ENCODE measurements at regions not wholly inside any gene's neighbourhood (a gene's known extent, or its start where the extent isn't known, plus 50 kb on each side); places are given as distances from the start of the nearest gene placed in this dataset.

DNA sequence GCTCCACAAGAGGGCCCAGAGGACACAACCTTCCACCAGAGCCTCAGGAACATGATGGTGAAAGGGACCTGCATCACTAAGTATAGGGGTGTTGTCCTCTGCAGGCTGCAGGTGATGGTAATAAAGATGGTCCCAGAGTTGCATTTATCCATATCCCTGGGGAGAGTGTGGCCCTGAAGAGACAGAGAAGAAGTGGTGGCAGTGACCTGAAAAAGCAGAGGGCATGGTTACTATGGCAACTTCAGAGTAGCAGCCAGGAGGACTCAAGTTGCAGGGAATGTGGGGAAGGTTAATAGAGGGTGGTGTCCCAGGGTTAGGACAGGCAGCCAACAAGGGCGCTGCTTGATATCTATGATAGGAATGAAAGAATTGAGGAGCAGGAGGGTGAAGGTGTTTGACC is 57.1 kb downstream of the HLA-A start:
- Histone ChIP-seq H3K4me1 (ENCODE audit: control insufficient read depth in 1 of 2, insufficient read depth in 2 of 2, low read length in 2 of 2) (no peaks in the 10 kb centered on the region), H3K79me2 (ENCODE audit: control insufficient read depth, insufficient read depth, low read length, poor library complexity) (no peaks in the 10 kb centered on the region), H3K14ac (ENCODE audit: low read length) (no peak overlapping the region), H2AFZ (ENCODE audit: insufficient read depth, low read length, poor library complexity) (no peak overlapping the region), H4K12ac (ENCODE audit: low read depth, low read length) (no peak overlapping the region), H2BK120ac (ENCODE audit: insufficient read depth, low read length, poor library complexity) (no peak overlapping the region), H3K18ac (ENCODE audit: low read length) (no peak overlapping the region), H4K91ac (ENCODE audit: low read depth, low read length) (no peak overlapping the region), H2BK12ac (ENCODE audit: low read length) (no peak overlapping the region), H3K27ac (ENCODE audit: low read depth, low read length) (no peak overlapping the region), H3K79me1 (ENCODE audit: low read length) (no peaks in the 10 kb centered on the region), H3K27me3 (ENCODE audit: insufficient read depth, low read length) (no peaks in the 10 kb centered on the region), H3K4me2 (ENCODE audit: low read length) (no peak overlapping the region), H3K4me3 (ENCODE audit: low read depth, low read length) (no peak overlapping the region), H4K8ac (ENCODE audit: low read depth, low read length) (no peak overlapping the region), H3K9me3 (ENCODE audit: insufficient read depth, low read depth, low read length) (peaks cover 2% of the 10 kb centered on the region), H3K9ac (ENCODE audit: low read length) (no peak overlapping the region), H3K23ac (ENCODE audit: low read length) (no peak overlapping the region), H2BK5ac (ENCODE audit: low read depth, low read length, poor library complexity) (no peak overlapping the region), H3K36me3 (ENCODE audit: control insufficient read depth in 1 of 2, insufficient read depth in 2 of 2, low read length in 2 of 2) (no peaks in the 10 kb centered on the region), H2AK5ac (ENCODE audit: low read length) (no peak overlapping the region), H3K4ac (ENCODE audit: low read depth, low read length) (no peak overlapping the region)
- no peak for DNase-seq
- WGBS (ENCODE audit: extremely low coverage, insufficient coverage, insufficient read length) = no CpG with 5 or more reads among the region's 1 CpG

DNA sequence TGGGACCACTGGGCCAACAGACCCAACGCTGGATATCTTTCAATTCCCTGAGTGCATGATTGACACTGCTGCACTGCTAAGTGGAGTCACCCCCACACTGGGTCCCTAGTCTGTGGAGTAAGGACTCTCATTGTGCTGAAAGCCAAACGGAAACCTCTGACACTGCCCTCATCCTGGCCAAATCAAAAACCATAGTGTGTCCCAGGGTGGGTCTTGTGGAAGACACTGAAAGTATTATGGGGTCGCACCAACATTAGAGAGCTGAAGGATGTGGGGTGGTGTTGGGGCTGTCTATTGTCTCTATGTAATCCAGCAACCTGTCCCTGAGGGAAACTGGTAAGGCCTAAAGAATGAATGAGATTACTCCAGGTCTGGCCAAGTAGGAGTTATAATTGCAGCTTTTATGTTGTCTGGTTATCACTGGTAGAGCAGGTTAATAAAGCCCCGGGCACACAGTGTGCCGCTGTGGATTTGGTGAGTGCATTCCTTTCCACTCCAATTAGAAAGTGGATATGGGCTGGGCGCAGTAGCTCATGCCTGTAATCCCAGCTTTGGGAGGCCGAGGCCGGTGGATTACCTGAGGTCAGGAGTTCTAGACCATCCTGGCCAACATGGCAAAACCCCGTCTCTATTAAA is 57.9 kb downstream of the HLA-A start:
- Histone ChIP-seq H2BK5ac (ENCODE audit: low read depth, low read length, poor library complexity) (no peak overlapping the region), H3K4me1 (ENCODE audit: control insufficient read depth in 1 of 2, insufficient read depth in 2 of 2, low read length in 2 of 2) (no peaks in the 10 kb centered on the region), H3K4me2 (ENCODE audit: low read length) (no peak overlapping the region), H3K23ac (ENCODE audit: low read length) (no peak overlapping the region), H2AK5ac (ENCODE audit: low read length) (no peak overlapping the region), H2BK120ac (ENCODE audit: insufficient read depth, low read length, poor library complexity) (no peak overlapping the region), H3K9me3 (ENCODE audit: insufficient read depth, low read depth, low read length) (peaks cover 2% of the 10 kb centered on the region), H2BK12ac (ENCODE audit: low read length) (no peak overlapping the region), H3K18ac (ENCODE audit: low read length) (no peak overlapping the region), H4K8ac (ENCODE audit: low read depth, low read length) (no peak overlapping the region), H3K14ac (ENCODE audit: low read length) (no peak overlapping the region), H2AFZ (ENCODE audit: insufficient read depth, low read length, poor library complexity) (no peak overlapping the region), H3K4me3 (ENCODE audit: low read depth, low read length) (no peak overlapping the region), H3K79me2 (ENCODE audit: control insufficient read depth, insufficient read depth, low read length, poor library complexity) (no peaks in the 10 kb centered on the region), H3K4ac (ENCODE audit: low read depth, low read length) (no peak overlapping the region), H4K12ac (ENCODE audit: low read depth, low read length) (no peak overlapping the region), H3K79me1 (ENCODE audit: low read length) (no peaks in the 10 kb centered on the region), H3K27me3 (ENCODE audit: insufficient read depth, low read length) (peaks cover 3% of the 10 kb centered on the region), H4K91ac (ENCODE audit: low read depth, low read length) (no peak overlapping the region), H3K9ac (ENCODE audit: low read length) (no peak overlapping the region), H3K36me3 (ENCODE audit: control insufficient read depth in 1 of 2, insufficient read depth in 2 of 2, low read length in 2 of 2) (no peaks in the 10 kb centered on the region), H3K27ac (ENCODE audit: low read depth, low read length) (no peak overlapping the region)
- peak in 1 of 2 donors; percentile 32 for DNase-seq
- WGBS (ENCODE audit: extremely low coverage, insufficient coverage, insufficient read length) = no CpG with 5 or more reads among the region's 9 CpGs

DNA sequence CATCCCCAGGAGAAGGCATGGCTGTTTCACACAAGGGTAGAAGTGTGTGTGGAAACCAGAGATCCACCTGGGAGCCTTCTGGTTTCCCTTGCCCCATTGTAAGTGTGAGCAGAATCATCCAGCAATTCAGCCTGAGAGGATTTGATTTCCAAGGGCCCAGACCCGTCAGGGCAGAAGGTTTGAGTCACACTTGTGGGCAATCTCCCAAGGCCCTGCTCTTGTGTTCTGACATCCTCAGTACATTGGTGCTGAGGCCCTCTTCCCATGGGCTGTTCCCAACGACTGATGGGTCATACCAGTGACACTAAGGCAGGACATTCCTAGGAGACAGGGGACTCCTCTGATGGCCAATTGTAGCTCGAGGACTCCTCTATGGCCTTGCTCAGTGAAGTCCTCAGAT is 58.2 kb upstream of the POLR1H start:
- WGBS (ENCODE audit: extremely low coverage, insufficient coverage, insufficient read length) = no CpG with 5 or more reads among the region's 3 CpGs
- no peaks in the 10 kb centered on the region for H3K79me1 ChIP-seq (ENCODE audit: low read length)
- H2AFZ ChIP-seq (ENCODE audit: insufficient read depth, low read length, poor library complexity) = no peak overlapping the region
- H3K4me3 ChIP-seq (ENCODE audit: low read depth, low read length) = no peak overlapping the region
- no peak overlapping the region for H3K18ac ChIP-seq (ENCODE audit: low read length)
- H2BK5ac ChIP-seq (ENCODE audit: low read depth, low read length, poor library complexity) = no peak overlapping the region
- no peak overlapping the region for H3K14ac ChIP-seq (ENCODE audit: low read length)
- peaks cover 24% of the 10 kb centered on the region for H3K27me3 ChIP-seq (ENCODE audit: insufficient read depth, low read length)
- no peak overlapping the region for H2AK5ac ChIP-seq (ENCODE audit: low read length)
- no peak overlapping the region for H4K12ac ChIP-seq (ENCODE audit: low read depth, low read length)
- H3K4me2 ChIP-seq (ENCODE audit: low read length) = no peak overlapping the region
- no peak overlapping the region for H4K8ac ChIP-seq (ENCODE audit: low read depth, low read length)
- H3K4ac ChIP-seq (ENCODE audit: low read depth, low read length) = no peak overlapping the region
- no peak overlapping the region for H2BK120ac ChIP-seq (ENCODE audit: insufficient read depth, low read length, poor library complexity)
- no peak for DNase-seq
- H3K23ac ChIP-seq (ENCODE audit: low read length) = no peak overlapping the region
- H3K79me2 ChIP-seq (ENCODE audit: control insufficient read depth, insufficient read depth, low read length, poor library complexity) = no peaks in the 10 kb centered on the region
- H2BK12ac ChIP-seq (ENCODE audit: low read length) = no peak overlapping the region
- H3K4me1 ChIP-seq (ENCODE audit: control insufficient read depth in 1 of 2, insufficient read depth in 2 of 2, low read length in 2 of 2) = peaks cover 7 to 11% of the 10 kb centered on the region in 2 experiments
- no peaks in the 10 kb centered on the region for H3K36me3 ChIP-seq (ENCODE audit: control insufficient read depth in 1 of 2, insufficient read depth in 2 of 2, low read length in 2 of 2)
- no peak overlapping the region for H3K27ac ChIP-seq (ENCODE audit: low read depth, low read length)
- no peak overlapping the region for H4K91ac ChIP-seq (ENCODE audit: low read depth, low read length)
- H3K9ac ChIP-seq (ENCODE audit: low read length) = no peak overlapping the region
- H3K9me3 ChIP-seq (ENCODE audit: insufficient read depth, low read depth, low read length) = peaks cover 5% of the 10 kb centered on the region

DNA sequence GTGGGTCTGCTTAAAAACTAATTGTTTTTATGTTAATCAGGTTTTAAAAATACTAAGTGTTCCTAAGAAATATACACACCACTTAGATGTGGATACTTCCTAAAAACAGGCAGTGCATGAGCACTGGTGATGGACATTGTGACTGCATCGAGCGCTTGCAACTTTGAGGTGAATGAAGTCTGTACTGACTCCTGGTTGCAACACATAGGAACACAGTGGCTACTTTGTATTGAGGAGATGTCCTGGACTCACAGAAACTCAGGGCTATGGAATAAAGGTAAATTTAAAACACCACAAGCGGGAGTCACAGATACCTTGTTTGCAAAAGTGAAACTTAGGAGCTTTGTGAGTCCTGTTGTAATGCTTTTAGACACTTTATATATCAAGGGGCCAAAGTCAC is 55.6 kb upstream of the POLR1H start:
- H3K36me3 ChIP-seq (ENCODE audit: control insufficient read depth in 1 of 2, insufficient read depth in 2 of 2, low read length in 2 of 2) = no peaks in the 10 kb centered on the region
- H3K9me3 ChIP-seq (ENCODE audit: insufficient read depth, low read depth, low read length) = peaks cover 3% of the 10 kb centered on the region
- no peak overlapping the region for H4K91ac ChIP-seq (ENCODE audit: low read depth, low read length)
- H3K4me1 ChIP-seq (ENCODE audit: control insufficient read depth in 1 of 2, insufficient read depth in 2 of 2, low read length in 2 of 2) = peaks cover 7 to 11% of the 10 kb centered on the region in 2 experiments
- WGBS (ENCODE audit: extremely low coverage, insufficient coverage, insufficient read length) = no CpG with 5 or more reads among the region's 3 CpGs
- H4K8ac ChIP-seq (ENCODE audit: low read depth, low read length) = no peak overlapping the region
- no peak overlapping the region for H3K18ac ChIP-seq (ENCODE audit: low read length)
- H3K4ac ChIP-seq (ENCODE audit: low read depth, low read length) = no peak overlapping the region
- H3K14ac ChIP-seq (ENCODE audit: low read length) = no peak overlapping the region
- H3K4me2 ChIP-seq (ENCODE audit: low read length) = no peak overlapping the region
- no peak overlapping the region for H4K12ac ChIP-seq (ENCODE audit: low read depth, low read length)
- H3K4me3 ChIP-seq (ENCODE audit: low read depth, low read length) = no peak overlapping the region
- H2BK5ac ChIP-seq (ENCODE audit: low read depth, low read length, poor library complexity) = no peak overlapping the region
- no peaks in the 10 kb centered on the region for H3K79me2 ChIP-seq (ENCODE audit: control insufficient read depth, insufficient read depth, low read length, poor library complexity)
- H2AK5ac ChIP-seq (ENCODE audit: low read length) = no peak overlapping the region
- no peak overlapping the region for H2AFZ ChIP-seq (ENCODE audit: insufficient read depth, low read length, poor library complexity)
- H3K79me1 ChIP-seq (ENCODE audit: low read length) = no peaks in the 10 kb centered on the region
- H3K9ac ChIP-seq (ENCODE audit: low read length) = no peak overlapping the region
- peaks cover 31% of the 10 kb centered on the region for H3K27me3 ChIP-seq (ENCODE audit: insufficient read depth, low read length)
- no peak overlapping the region for H3K27ac ChIP-seq (ENCODE audit: low read depth, low read length)
- no peak overlapping the region for H2BK12ac ChIP-seq (ENCODE audit: low read length)
- H2BK120ac ChIP-seq (ENCODE audit: insufficient read depth, low read length, poor library complexity) = no peak overlapping the region
- no peak overlapping the region for H3K23ac ChIP-seq (ENCODE audit: low read length)
- no peak for DNase-seq
